HTR-8/SVneo (cell line): ENCODE measurements at regions not wholly inside any gene's neighbourhood (a gene's known extent, or its start where the extent isn't known, plus 50 kb on each side); places are given as distances from the start of the nearest gene placed in this dataset.
"Not testable (repeated sequence)": the region's sequence is repeated elsewhere in the genome, so short reads cannot be mapped to it uniquely, and the experiment has no call there.

ENCODE experiments used
- DNase-seq: peaks from one replicate; pipeline ENCODE4 v3.0.0; 2011; ENCODE audit warnings: low spot score, mixed read lengths; ENCODE audit not compliant: insufficient read length
- FAIRE-seq: peaks from 2 replicates; lab custom pipeline; 2011; peaks lifted over from hg19 to GRCh38; lab: Jason Lieb, UNC

DNA sequence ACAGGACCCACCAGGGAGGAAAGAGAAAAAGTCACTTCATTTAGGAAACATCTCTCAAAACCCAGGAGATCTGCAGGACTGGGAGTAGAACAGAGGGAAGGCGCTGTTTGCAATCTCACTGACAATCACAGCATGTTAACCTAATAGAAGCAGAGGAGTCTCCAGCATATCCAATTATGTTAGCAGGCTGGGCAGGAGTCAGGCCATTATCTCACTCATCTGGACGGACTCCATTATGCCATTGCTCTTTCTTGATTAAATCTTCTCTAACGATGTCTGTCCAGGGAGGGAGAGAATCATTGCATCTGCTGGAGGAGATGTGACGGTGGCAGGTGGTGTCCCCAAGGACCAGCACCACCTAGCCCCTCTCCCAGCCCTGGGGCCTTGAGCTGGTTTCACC is 203.8 kb upstream of the SFSWAP start:
- FAIRE-seq: no peak
- no peak for DNase-seq

DNA sequence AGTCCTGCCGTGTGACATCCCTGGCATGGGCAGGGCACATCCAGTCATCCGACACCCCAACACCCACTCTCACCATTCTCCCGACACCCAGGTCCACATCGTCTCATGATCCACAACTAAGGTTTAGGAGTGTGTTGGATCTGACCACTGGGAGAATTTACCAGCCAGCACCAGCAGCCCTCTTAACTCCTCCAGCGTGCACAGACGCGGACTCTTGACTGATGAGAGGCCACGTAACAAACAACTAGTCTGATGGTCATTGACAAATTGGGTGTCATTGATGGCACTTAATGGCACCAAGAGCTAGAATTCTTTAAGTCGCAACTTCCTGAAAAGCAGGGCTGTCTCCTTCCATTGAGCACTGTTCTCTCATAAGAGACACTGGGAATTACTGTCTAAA is 203.0 kb upstream of the SFSWAP start:
- DNase-seq: no peak
- no peak for FAIRE-seq

DNA sequence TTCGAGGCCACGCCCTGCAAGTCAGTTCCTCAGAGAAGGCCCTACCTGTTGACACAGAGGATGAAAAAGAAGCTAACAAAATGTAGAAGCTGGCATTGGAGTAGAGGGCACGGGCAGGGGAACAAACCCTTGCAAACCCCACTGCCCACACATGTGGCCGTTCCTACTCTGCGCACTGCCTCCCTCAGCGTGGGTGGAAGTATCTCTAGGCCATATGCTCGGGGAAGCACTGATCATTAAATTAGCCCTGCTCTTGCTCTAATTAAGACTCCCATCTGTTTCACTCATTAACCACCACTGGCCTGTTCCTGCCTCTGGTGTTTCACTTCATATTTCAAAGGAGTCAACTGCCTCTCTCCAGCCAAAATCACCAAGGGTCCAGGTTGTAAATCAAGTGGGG is 201.2 kb upstream of the SFSWAP start:
- DNase-seq (no peak), FAIRE-seq (no peak)

DNA sequence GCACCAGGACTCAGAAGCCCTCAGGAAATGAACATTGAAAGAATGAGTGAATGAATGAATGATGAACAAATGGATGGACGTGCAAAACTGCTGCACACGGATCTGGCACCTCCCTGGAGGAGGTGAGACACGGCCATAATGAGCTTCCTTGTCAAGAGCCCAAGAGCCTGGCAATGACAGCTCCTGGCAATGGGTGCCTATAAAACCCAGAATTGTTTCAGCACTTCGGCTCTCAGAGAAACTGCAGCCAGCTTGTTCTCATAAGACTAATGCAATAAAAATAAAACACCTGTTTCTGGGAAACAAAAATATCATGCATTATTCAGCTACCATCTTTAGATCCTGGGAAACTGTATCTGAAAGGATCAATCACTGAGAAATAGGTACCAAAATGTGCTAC is 200.5 kb upstream of the SFSWAP start:
- DNase-seq: no peak
- FAIRE-seq: no peak

DNA sequence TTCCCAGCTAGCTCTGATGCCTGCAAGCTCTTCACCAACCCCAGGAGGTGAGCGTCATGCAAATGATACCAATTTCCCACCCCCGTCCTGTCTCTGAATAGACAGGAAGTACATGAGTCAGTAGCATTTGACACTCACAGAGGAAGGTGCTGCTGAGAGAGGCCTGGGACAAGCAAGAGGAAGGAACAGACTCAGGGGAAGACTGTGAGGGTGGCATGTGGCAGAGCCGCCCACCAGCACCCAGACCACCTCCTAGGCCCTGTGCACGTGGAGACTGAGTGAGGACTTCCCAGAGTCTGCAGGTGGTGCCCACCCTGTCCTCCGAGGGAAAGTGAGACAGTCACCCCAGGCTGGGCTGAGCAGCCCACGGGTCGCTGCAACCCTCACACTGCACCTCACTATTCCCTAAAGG is 199.5 kb upstream of the SFSWAP start:
- FAIRE-seq (no peak), DNase-seq (peak; percentile 25)

DNA sequence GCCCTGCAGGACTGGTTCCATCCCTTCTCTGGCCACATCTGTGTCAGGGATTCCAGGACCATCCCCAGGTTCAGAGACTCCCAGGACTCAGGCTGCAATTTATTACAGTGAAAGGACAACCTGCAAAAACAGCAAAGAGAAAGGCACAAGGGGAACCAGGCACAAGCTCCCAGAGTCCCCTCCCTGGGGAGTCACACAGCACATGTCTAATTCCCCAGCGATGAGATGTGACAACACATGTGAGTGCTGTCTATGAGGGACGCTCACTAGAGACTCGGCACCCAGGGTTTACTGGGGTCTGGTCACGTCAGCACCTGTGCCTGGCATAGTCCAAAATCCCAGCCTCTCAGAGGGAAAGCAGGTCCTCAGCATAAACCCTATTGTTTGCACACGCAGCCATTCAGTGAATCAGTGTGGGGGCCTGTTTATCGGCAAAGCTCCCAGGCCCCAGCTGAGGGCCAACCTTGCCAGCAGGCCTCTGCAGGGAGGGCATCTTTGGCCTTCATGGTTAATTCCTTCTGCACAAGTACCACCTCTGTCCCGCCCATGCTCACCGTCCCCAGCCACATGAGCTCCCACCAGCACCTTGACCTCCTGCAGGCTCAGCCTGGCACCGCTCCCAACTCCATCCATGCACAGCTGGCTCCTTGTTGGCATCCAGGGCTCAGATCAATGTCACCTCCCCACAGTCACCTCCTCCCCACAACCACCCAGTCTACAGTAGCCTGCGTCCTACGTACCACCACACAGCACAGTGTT is 198.9 kb upstream of the SFSWAP start:
- no peak for FAIRE-seq
- DNase-seq: no peak

DNA sequence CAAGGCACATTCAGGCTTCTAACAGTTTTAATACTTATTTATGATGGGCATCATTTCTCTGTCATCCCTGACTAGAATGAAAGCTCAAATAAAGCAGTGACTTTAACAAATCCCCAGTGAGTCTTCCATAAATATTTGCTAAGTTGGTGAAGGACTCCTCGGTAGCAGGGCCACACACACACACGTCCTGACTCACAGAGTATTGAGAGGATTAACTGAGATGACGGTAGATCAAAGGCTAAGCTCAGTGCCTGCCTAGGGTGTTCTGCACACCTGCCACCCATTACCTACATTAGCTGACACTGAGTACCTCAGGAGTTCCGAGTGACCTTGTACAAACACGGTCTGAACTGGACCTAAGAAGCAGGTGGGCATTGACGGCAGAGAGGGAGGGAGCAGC is 197.3 kb upstream of the SFSWAP start:
- no peak for DNase-seq
- no peak for FAIRE-seq

DNA sequence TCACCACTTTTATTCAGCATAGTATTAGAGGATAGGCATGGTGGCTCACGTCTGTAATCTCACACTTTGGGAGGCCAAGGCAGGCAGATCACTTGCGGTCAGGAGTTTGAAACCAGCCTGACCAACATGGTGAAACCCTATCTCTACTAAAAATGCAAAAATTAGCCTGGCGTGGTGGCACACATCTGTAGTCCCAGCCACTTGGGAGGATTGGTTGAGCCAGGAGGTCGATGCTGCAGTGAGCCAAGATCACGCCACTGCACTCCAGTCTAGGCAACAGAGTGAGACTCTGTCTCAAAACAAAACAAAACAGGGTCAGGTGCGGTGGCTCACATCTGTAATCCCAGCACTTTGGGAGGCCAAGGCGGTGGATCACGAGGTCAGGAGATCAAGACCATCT is 190.3 kb upstream of the SFSWAP start:
- not testable (repeated sequence) for FAIRE-seq, DNase-seq

DNA sequence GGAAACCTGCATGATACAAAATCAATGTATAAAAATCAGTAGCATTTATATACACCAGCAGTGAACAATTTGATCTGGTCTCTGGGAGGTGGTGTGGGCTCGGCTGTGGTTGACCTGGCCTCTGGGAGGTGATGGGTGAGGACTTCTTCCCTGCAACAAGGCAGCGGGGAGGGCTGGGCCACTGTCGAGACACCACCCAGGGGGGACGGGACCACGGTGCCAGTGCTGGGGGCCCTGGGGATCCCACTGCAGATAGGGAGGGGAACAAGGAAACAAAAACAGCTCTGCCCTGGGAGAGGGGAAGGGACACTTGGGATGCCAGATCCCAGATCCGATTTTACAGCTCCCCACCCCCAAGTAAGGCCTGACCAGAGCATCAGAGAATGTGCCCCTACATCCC is 189.6 kb upstream of the SFSWAP start:
- FAIRE-seq: no peak

DNA sequence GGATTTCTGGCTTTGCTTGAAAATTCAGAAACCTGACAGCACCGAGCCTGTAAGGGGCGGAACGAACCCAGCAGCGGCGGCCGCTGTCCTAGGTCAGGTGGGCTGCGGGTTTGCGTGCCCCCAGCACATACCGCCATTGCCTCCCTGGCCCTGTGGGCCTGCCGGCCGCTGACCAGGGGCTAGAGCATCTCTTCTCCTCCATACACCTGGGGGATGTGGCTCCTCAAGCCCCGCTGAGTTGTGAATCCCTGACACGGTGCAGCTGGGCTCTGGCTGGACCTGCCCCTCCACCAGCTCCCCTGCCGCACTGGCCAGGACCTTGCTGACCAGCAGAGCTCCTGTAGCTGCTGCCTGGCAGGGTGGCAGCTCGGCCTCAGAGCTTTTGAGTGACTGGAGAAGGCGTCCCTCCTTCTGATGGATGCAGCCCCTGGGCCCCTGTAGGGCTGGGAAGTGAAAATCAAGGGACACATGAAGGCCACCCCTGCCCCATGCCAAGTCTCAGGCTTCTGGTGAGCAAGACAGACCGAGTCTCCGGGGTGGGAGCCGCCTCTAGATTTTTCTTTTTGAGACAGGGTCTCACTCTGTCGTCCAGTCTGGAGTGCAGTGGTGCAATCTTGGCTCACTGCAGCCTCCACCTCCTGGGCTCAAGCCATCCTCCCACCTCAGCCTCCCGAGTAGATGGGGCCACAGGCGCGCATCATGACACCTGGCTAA is 184.9 kb upstream of the SFSWAP start:
- FAIRE-seq: no peak

More for the DNA sequence above, 189.6 kb upstream of the SFSWAP start:
- DNase-seq: no peak

DNA sequence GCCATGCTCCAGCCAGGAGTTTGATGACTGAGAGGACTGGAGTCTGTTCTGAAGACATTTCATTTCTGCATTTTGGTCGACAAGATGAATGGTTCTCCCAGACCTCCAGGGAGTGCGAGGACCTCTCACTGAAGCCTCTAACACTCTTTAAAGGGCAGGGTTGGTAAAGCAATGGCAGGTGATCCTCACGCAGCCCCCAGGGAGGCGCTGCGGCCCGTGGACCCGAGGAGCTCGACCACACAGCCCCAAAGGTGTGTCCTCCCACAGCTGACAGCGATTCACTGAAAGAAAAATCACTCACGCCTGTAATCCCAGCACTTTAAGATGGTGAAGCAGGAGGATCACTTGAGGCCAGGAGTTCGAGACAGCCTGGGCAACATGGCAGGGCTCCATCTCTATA is 183.8 kb upstream of the SFSWAP start:
- FAIRE-seq: no peak

More for the DNA sequence above, 184.9 kb upstream of the SFSWAP start:
- DNase-seq: no peak

DNA sequence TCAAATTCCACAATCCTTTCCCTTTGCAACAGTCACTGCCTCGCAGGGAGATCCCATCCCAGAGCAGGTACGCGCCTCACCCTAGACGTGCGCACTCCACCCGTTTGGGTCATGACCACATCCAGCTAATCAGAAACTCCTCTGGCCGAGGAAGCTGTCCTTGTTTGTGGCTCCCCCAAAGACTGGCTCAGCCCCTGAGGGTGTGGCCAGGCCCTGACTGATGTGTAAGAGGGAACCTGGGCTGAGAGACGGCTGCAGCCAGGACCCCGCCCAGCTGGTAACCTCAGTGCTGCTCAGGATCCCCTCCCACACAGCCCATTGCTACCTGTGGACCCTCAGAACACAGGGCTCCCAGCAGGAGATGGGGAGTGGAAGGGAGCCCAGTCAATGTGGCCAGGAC is 183.2 kb upstream of the SFSWAP start:
- FAIRE-seq (no peak), DNase-seq (no peak)

More for the DNA sequence above, 183.8 kb upstream of the SFSWAP start:
- no peak for DNase-seq

DNA sequence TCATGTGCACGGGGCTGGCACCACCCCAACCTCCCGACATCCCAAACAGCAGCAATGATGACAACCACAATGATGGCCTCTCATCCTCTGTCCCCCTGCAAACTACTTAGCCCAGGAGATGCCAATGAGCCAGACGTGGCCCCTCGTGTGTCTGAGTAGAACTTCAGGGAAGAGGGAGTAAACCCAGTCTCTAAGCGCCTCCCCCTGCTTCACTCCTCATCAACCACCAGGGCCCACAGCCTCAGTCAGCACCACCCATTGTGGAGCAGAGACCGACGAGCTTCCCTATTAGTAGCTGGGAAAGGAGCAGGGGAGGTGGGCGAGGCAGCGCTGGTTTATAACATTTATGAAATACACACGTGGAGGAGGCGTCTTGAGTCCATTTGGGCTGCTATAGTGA is 182.7 kb upstream of the SFSWAP start:
- DNase-seq: no peak
- no peak for FAIRE-seq

DNA sequence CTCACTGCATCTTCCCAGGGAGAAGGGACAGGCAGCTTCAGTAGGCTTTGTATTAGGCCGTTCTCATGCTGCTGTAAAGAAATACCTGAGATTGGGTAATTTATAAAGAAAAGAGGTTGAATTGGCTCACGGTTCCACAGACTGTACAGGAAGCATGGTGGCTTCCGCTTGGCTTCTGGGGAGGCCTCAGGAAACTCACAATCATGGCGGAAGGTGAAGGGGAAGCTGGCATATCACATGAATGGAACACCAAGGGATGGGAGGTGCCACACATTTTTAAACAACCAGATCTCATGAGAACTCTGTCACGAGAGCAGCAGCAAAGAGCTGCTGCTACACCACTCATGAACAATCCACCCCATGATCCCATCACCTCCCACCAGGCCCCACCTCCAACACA is 182.2 kb upstream of the SFSWAP start:
- no peak for FAIRE-seq

DNA sequence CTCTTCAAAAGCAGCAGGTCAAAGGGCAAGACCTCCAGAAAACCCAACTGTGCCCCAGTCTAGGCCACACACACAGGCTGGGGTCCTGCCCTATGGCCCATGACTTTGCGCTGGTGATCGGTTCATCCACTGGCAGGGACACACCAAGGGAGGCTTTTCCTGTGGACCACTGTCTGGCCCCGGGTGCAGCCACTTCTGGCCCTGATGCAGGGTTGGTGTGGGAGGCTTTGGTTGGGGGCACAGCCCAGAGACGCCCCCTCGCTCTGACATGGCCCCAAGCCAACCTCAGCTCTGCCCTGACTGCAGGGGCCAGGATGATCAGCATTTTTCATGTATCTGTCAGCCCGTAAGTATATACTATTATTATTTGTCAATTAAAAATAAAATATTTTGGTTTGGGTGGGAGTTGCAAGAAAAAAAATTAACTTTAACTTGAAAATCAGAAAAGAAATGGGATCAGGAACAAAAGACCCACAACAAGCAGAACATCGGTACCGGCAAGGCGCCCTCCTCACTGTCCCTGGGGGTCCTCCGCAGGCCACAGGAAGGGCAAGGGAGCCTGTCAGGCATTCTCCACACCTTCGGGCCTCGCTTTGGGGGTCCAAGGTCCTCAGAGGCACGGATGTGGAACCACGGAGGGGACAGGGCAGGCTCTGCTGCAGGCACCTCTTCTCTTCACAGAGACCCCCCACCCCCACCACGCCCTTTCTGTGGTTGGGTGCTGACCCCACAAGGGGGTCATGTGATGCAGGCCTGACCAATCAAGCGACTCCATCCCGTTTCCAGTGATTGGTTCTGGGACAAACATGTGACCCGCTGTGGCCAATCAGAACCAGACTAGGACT is 181.5 kb upstream of the SFSWAP start:
- no peak for DNase-seq
- no peak for FAIRE-seq

More for the DNA sequence above, 182.2 kb upstream of the SFSWAP start:
- no peak for DNase-seq

DNA sequence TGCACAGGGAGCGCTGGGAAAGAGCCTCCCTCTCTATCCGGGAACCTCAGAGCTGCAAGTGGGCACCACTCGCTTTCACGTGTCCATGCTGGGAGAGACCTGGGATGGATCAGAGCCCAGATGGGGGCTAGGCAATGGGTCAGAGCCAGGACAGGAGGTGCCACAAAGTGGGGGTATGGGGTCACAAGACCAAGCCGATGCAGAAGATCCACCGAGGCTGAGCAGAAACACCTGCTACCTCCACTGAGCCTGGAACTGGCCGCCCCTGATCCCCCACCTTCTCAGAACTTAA is 180.9 kb upstream of the SFSWAP start:
- no peak for DNase-seq
- FAIRE-seq: no peak

DNA sequence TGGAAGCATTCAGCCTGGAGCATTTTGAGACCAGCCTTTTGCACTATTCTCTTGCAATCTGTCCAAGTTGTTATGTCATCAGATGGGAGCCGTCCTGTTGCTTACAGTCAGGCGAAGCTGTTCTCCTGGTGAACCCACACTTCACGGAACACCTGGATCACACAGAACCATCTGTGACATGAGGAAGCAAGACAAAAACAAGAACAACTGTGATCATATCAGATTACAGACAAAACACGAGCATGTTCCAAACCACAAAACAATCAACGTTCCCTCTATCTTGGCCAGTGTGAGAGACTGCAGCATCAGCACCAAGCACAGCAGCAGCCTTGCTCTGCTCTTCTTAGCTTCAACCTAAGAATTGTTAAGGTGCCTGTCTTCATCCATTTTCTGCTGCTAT is 180.5 kb upstream of the SFSWAP start:
- DNase-seq (no peak), FAIRE-seq (no peak)

DNA sequence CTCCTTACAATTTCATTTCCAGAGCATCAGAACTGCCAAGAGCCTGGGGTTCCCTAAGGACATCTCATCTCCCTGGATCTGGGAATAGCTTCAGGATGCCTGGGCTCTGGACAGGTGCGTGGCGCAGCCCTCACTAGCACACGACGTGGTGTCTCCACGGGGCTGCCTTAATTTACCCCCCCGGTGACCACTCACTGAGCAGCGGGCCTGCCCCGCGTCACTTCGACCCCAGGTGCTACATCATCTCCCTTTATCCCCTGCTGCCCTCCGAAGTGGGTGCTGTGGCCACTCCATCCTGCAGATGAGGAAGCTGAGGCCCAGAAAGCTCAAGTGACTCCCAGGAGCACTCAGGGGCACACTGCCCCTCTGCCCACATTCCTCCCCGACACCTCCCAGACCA is 177.8 kb upstream of the SFSWAP start:
- FAIRE-seq (no peak), DNase-seq (no peak)

DNA sequence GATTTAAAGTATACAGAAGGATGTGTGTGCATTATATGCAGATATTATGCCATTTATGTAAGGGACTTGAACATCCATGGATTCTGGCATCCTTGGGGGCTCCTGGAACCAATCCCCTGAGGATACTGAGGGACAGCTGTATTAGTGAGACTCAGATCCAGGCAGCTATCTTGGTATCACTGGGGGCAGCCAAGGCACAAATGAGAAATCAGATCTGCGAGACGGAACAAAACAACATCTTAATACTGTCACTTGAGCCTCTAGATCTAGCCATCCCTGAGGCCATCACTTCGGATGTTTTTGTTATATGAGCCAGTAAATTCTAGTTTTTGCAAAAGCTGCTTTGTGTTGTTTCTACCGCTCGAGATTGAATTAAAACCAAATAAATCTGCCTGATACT is 175.1 kb upstream of the SFSWAP start:
- FAIRE-seq (no peak), DNase-seq (no peak)

DNA sequence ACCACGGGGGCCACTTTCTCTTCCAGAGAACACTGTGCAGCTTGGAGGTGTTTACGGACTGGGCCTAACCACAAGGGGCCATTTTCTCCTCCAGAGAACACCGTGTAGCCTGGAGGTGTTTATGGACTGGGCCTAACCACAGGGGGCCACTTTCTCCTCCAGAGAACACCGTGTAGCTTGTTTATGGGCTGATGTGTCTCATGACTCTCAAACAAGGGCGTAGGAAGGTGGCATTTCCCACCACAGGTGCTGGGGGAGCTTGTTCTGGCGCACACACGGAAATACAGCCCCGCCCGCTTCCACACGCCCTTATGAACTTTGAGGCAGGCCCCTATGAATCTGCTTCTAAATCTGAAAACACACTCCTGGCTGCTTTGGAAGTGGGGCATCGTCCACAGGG is 174.6 kb upstream of the SFSWAP start:
- no peak for DNase-seq
- FAIRE-seq: no peak

DNA sequence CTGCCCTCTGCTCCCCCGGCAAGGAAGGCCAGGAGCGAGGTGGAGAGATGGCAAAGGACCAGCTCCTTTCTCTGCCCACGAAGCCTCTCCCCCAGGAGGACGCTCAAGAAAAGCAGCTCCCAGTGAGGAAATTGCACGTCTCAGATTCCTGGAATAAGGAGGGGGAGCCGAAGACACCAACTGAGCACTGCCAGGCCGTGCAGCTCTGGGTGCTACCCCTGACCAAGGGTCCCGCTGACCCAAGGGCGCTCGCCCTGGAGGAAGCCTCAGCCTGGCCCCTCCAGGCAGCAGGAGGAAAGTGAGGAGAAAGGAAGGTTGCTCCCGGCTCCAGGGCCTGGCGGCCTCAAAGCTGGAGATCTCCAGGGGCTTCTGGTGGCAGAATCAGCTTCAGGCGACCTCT is 174.1 kb upstream of the SFSWAP start:
- DNase-seq (no peak), FAIRE-seq (no peak)
